M059J (cell line): ENCODE measurements at regions not wholly inside any gene's neighbourhood (a gene's known extent, or its start where the extent isn't known, plus 50 kb on each side); places are given as distances from the start of the nearest gene placed in this dataset.
"Not testable (repeated sequence)": the region's sequence is repeated elsewhere in the genome, so short reads cannot be mapped to it uniquely, and the experiment has no call there.

Experiments
- DNase-seq: peaks from one replicate; pipeline ENCODE4 v3.0.0-alpha.2; 2012; ENCODE audit warnings: low read depth

DNA sequence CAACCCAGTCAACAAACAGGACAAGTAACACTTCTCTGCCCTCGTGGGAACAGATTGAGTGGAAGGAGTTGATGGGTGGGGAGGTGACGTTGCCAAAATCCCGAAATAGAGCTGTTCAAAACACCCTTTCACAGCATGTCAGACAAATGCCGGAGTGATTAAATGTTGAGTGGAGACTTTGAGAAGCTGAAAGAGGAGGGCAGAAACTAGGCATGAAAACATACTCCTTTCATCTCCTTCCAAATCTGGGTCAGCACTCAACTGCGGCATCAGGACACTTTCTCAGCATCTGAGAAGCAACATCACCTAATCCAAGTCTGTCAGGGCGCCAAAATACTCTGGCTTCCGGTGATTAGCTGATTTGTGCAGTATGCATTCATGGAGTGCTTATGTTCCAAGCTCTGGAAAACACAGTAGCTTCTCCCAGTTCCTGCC lies 51.5 kb upstream of the MRI1 start:
- DNase-seq = peak; percentile 53

DNA sequence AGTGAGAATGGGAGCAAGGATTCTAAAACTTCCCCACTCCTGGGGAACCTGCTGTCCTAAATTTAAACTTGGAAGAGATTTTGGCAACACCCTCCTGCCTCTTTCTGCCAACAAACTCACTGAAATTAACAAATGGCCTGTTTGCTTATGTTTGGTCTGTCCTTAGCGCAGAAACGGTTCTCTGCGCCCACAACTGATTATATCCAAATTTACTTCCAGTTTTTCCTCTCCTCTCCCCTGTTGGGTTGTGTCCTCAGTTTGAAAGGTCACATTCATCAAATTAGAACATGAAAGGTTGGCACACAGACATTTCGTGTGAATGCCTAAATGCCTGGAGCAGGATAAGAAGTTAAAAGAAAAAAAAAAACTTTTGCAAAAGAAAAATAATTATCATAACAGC lies 56.4 kb upstream of the MRI1 start:
- DNase-seq = peak; percentile 85

GRCh38 chr19:13705928-13706447 lies 58.3 kb upstream of the MRI1 start:
- peak; percentile 39 for DNase-seq

DNA sequence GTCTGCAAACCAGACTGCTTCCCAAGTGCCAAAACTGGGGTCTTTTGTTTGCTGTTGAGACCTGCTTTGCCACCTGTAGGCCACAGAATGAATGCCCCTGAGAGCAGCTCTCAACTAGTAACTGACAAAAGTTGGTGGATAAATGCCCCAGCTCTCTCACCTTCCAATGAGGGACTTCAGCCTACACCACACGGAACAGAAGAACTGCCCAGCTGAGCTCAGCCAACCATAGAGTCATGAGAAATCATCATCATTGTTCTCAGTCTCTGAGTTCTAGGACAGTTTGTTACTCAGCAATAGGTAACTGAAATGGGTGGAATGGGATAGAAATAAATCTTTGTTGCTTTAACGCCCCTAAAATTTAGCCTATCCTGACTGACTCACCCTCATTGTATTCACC lies 59.1 kb upstream of the MRI1 start:
- DNase-seq = no peak

GRCh38 chr19:13701624-13702023 lies 62.7 kb upstream of the MRI1 start:
- DNase-seq = no peak

- DNase-seq = no peak
These were observed 63.7 kb upstream of the MRI1 start for GRCh38 chr19:13700621-13701020.

GRCh38 chr19:13699786-13700185 lies 64.5 kb upstream of the MRI1 start:
- no peak for DNase-seq

DNA sequence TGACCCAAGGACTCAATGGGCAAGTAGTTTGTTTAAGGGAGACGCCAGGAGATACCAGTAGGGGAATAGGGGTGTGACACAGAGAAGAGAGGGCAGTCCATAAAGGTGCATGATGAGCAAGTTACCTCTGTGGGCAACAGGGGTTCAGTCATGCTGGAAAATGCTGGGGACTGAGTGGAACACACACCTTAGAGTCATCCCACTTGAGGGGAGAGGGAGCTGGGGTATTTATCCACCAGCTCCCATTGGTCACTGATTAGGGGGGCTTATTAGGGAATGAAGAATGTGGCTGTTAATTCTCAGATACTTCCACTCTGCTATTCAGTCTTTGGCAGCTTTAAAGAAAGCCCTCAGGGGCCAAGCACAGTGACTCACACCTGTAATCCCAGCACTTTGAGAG lies 67.5 kb upstream of the MRI1 start:
- DNase-seq = no peak

DNA sequence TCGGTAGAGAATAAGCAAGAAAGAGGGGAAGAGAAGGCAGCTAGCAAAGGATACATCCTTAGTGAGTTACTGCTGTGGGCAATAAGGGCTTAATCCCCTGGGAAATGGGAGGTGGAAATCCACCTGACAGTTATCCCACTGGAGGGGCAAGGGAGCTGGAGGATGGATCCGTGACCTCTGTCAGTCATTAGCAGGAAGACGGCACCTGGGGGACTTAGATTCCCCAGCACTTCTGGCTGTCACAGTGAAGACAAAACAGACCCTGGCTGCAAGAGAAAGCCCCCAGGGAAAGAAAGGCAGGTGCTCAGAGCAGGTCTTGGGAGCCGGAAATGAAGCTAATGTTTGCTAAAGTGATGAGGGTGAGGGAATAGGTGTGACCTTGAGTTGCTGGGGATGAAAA lies 70.4 kb upstream of the MRI1 start:
- DNase-seq = no peak

- DNase-seq = peak; percentile 91
These were observed 72.5 kb upstream of the MRI1 start for GRCh38 chr19:13691569-13692435.

- DNase-seq = peak; percentile 50
These were observed 75.2 kb upstream of the MRI1 start for GRCh38 chr19:13689085-13689484.

GRCh38 chr19:13684021-13684420 lies 80.3 kb upstream of the MRI1 start:
- no peak for DNase-seq

DNA sequence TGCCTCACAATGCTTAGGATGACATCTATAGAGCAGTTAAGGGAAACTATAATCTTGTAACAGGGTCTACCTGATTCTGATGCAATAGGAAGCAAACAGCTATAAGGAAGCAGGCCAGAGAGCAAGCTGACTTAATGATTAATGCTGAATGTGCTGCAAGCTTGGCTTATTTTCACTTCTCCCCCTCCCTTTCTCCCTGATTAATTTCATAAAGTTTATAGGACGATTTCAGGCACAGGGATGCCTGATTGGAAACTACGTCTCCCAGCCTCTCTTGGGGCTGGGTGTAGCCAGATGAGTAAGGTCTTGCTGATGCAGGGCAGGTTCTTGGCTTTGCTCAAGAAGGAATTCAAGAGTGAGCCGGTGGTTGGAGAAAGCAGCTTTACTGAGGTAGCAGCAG lies 82.8 kb upstream of the MRI1 start:
- no peak for DNase-seq

GRCh38 chr19:13680708-13681360 lies 83.5 kb upstream of the MRI1 start:
- not testable (repeated sequence) for DNase-seq

DNA sequence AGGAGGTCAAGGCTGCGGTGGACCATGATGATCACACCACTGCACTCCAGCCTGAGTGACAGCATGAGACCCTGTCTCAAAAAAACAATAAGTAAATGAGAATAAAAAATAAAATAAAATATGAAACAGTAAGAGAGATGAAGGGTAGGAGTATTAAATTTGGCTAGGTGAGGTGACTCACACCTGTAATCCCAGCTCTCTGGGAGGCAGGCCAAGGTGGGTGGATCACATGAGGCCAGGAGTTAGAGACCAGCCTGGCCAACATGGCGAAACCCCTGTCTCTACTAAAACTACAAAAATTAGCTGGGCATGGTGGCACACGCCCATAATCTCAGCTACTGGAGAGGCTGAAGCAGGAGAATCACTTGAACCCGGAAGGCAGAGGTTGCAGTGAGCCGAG lies 87.4 kb upstream of the MRI1 start:
- DNase-seq = not testable (repeated sequence)

DNA sequence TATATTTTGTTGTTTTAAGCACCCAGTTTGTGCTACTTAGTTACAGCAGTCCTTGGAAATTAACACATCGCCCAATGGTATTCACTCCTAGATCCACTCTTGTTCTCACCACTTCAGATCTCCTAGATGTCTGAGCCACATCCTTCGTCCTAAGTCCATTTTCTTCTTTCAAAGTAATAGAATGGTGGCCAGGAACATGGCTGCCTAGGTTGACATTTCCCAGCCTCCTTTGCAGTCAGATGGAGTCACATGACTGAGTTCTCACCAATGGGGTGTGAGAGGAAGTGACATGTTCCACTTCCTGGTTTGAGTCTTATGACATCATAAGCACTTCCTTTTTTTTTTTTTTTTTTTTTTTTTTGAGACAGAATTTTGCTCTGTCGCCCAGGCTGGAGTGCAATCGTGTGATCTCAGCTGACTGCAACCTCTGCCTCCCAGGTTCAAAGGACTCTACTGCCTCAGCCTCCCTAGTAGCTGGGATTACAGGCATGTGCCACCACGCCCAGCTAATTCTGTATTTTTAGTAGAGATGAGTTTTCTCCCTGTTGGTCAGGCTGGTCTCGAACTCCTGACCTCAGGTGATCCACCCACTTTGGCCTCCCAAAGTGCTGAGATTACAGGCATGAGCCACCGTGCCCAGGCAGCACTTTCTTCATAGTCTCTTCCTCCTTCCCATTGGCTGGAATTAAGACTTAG lies 91.7 kb upstream of the MRI1 start:
- DNase-seq = peak; percentile 49

DNA sequence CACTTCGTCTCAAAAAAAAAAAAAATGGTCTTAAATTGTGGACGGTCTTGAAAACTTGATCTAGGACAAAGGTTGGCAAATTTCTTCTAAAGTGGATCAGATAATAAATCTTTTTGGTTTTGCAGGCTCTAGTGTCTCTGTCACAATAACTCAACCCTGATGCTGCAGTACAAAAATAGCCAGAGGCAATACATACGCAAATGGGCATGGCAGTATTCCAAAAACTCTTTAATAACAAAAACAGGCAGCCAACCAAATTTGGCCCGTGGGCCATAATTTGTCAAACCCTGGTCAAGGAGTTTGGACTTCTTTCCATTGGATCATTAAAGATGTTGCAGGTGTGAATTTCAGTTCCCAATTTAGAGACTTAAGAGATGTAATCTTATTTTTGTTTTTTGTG lies 93.5 kb upstream of the MRI1 start:
- peak; percentile 62 for DNase-seq

DNA sequence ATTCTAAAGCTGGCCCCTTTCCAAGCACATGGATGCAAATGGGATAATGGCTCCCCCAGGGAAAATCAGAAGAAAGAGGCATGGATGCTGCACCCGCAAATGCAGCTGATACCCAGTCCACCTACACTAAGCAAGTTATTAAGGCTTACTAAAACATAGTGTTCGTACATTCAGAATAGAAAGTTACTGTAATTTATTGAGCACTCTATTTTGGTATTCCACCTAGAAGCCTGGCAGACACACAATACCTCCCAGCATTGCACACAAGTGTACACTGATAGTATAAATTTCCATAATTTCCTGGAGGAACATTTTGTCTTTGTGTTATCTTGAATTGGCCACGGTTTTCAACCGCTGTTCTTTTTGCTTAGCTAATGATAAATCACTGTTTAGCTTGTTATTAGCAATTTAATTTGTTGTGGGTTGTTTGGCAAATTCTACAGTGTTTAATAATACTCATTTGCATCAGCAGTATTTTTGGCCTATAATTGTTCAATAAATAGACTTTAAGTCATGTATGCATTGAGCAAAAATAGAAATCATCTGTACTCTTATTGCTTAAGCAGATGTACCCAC lies 94.5 kb upstream of the MRI1 start:
- no peak for DNase-seq

DNA sequence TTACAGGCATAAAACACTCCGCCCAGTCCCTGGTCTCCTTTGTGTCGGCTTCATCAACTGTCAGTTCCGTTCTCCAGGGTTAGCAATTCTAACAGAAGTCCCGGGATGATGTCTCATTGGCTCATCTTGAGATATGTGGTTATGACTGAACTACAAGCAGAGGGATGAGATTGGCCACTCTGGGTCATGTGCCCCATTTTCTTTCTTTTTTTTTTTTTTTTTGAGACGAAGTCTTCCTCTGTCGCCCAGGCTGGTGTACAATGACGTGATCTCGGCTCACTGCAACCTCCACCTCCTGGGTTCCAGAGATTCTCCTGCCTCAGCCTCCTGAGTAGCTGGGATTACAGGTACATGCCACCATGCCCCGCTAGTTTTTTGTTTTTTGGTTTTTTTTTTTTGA lies 95.4 kb upstream of the MRI1 start:
- no peak for DNase-seq

- DNase-seq = no peak
These were observed 98.2 kb upstream of the MRI1 start for GRCh38 chr19:13666165-13666564.

DNA sequence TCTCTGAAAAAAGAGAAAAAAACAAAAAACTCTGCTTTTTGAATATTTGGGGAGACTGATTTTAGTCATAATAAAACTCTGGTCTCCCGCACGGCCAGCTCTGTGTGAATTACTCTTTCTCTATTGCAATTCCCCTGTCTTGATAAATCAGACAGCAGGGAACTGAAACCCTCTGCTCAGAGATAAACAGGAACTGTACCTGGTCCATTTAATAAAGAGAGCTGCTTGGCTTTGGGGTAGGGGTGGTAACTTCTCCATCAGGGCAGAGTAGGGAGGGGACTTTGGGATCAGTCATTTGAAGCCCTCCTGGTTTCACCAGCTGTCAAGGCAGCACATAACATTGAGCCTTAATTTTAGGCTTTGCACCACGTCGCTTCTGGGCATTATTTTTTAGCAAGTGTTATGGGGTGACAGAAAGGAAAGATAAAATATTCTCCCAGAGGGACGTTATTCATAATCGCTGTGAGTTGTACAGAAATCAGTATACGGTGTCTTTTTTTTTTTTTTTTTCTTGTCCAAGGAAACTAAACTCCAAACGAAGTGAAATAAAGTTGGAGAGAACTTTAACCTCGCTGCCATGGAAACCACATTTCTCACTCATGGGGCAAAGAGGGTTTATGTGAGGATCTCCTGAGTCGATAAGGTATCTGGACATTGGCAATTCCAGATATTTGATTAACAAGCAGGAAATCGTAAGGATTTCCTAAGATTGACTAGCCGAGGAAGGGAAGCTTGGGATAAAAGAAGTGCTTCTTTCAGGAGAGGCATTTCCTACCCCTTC lies 99.0 kb upstream of the MRI1 start:
- DNase-seq = no peak
